NCI-H2081 (cell line): ENCODE measurements at regions not wholly inside any gene's neighbourhood (a gene's known extent, or its start where the extent isn't known, plus 50 kb on each side); places are given as distances from the start of the nearest gene placed in this dataset.
"Not testable (repeated sequence)": the region's sequence is repeated elsewhere in the genome, so short reads cannot be mapped to it uniquely, and the experiment has no call there.

ENCODE experiments used
- DNase-seq, 2 experiments: peaks; one replicate each; lab custom pipeline; 2025; lab: John Stamatoyannopoulos, UW

GRCh38 chr5:174489920-174490597, 234.3 kb upstream of the MSX2 start:
- no peak for DNase-seq

- no peak for DNase-seq
Measured at GRCh38 chr5:174490728-174491127, 233.7 kb upstream of the MSX2 start.

DNA sequence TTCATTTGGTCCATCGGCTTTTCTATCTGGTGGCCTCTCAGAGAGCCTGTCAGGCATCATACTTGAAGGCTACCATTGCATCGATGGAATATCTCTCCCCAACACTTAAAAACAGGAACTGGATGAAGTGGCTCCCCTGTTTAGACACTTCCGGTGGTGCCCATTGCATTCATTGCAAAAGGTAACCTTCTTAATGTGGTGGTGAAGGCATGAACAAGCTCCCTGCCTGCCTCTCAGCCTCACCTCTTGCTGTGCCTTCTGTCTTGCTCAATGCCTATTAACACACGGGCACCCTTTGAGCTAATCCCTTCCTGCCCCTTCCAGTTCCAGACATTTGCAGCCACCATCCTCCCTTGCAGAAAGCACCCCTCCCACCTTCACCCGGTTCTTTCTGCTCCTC, 233.1 kb upstream of the MSX2 start:
- DNase-seq: no peak

DNA sequence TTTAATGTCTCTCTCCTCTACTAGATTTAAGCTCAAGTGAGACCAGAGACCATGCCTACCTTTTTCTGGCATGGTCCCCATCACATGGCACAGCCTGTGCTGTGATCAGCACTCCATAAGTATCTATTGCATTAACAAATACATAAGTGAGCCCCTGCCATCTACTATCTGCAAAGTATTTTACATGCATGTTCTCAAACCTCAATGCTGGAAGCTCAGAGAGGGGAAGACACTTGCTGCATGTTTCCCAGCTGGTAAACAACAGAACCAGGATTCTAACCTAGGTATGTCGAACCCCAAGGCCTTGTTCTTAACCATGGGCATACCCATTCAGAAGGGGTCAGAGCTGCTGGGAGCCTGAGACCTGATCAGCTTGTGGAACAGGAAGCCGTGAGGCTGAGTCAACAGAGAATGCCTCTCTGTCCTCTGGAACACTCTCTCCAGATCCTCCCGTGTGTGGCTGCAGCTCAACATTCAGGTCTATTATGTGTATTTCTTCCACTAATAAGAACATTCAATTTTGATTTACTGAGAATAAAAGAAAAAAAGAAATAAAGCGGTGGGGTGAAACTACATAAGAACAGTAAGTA, 232.5 kb upstream of the MSX2 start:
- no peak for DNase-seq

GRCh38 chr5:174493530-174493929, 230.9 kb upstream of the MSX2 start:
- no peak for DNase-seq

GRCh38 chr5:174497939-174498338, 226.4 kb upstream of the MSX2 start:
- DNase-seq: not testable (repeated sequence)

- DNase-seq: not testable (repeated sequence)
Measured at GRCh38 chr5:174498575-174498974, 225.8 kb upstream of the MSX2 start.

DNA sequence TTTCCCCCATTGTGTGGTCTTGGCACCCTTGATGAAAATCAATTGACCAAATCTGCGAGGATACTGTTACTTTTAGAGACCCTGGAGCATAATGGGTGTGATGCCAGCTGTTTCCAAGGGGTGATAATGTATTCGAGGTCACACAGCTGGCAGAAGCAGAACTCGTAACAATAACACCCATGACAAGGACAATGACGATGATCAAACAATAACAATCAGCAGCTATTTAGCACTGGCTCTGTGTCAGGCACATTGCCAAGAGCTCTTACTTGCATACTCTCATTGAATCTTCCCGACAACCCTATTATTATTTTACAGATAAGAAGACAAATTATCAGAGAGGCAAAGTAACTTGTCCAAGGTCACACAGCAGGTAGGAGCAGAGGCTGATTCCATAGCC, 223.7 kb upstream of the MSX2 start:
- no peak for DNase-seq

GRCh38 chr5:174501461-174502069, 222.8 kb upstream of the MSX2 start:
- DNase-seq: no peak

GRCh38 chr5:174503086-174503460, 221.3 kb upstream of the MSX2 start:
- DNase-seq: no peak

- no peak for DNase-seq
Measured at GRCh38 chr5:174503461-174504265, 220.7 kb upstream of the MSX2 start.

- DNase-seq: no peak
Measured at GRCh38 chr5:174504266-174504726, 220.1 kb upstream of the MSX2 start.

DNA sequence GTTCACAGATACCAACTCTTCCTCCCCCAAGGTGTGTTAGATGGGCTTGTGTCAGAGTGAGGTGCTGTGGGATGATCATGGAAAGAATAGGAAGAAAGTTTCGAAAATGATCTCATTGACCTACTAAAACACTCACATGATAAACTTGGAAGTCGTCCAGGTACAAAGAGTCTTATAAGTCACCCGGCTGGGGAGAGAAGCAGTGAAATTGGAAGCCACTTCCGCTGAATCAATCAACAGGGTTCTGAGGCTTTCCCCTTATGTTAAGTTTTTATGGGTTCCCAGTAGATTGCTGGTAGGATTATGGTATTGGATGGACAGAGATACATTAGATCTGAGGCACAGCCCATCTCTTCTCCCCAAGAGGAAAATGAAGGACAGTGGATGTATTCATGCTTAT, 218.8 kb upstream of the MSX2 start:
- DNase-seq: no peak

DNA sequence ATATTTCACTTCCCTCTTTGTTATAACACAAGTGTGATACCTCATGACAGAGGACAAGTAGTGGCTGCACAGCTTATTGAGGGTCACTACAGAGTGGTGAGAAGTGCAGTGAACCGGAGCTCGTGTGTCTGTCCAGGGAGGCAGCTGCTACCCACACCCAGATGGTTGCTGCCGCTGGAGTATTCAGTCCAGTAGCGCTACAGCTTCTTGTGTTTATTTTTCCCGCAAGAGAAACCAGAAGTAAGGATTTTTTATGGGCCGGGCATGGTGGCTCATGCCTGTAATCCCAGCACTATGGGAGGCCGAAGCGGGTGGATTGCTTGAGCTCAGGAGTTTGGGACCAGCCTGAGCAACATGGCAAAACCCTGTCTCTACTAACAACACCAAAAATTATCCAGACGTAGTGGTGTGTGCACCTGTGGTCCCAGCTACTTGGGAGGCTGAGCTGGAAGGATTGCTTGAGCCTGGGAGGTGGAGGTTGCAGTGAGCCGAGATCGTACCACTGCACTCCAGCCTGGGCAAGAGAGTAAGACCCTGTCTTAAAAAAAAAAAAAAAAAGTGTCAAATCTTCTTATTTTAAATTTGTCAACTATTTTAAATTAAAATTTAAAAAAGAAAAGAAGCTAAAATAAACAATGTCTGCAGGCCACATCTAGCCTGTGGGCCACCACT, 213.5 kb upstream of the MSX2 start:
- DNase-seq: not testable (repeated sequence)

DNA sequence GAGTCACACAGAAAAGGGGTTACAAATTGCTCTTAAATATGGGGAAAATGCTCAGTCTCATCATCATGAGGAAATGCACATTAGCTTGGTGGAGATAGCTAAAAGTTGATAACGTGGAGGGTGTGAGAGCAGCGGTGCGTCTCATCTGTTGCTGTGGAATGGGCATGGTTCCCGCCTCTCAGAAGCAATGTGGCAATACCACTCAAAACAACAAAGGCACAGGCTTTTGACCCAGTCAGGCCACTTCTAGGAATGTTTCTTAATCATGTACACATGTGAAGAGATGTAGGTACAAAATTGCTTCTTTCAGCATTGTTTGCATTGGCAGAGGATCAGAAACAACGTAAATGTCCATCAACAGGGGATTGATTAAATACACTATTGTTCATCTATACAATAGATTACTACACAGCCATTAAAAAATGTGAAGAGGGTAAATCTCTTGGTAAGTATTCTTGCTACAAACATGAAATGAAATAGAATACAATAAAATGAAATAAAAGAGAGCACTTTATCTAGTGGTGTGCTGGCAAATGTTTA, 212.6 kb upstream of the MSX2 start:
- DNase-seq: no peak

DNA sequence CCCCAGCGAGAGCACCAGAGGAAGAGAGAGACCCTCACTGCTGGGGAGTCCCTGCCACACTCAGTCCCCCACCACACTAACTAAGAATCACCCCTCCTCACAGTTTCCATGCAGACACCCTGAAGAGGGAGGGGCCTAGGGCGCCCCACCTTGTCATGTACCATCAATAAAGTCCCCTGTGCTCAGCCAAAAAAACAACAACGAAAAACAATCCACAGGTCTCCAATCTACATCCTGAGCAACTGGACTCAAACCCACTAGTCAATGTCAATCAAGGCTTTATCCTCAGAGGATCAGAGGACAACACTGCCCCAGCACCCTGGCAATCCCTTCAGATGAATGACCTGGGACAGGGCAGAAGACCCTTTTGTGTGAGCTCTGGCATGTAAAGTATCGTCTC, 210.1 kb upstream of the MSX2 start:
- DNase-seq: no peak

DNA sequence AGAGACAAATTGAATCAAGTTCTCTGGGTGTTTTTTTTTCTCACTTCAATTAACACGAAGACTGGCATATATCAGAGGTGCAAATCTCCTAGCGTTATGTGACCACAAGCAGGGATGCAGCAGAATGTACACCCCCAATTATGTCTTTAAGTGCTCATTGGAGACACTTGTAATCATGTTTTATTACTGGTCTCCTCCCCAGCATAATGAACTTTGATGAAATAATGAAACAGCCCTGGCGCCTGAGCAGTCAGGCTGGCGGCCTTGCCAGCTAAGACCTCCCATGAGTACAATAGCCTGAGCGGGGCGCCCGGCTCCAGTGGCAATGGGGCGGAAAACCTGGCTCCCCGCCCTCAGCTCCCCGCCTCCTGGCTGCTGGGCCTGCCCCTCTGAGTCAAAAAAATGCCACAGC, 209.4 kb upstream of the MSX2 start:
- no peak for DNase-seq

DNA sequence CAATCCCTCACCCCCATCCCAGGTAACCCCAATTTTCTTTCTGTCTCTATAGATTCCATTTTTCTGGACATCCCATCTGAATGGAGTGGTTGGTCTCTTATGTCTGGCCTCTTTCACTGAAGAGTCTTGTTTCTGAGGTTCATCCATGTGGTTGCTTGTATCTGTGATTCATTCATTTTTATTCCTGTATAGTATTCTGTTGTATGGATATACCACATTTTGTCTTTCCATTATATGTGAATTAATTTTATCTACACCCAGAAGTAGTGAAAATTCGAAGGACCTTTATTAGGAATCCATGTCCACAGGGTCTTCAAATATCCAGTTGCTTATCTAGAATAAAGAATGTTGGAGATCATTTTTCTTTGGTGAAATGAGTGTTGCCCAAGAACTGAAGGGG, 207.6 kb upstream of the MSX2 start:
- DNase-seq: no peak

DNA sequence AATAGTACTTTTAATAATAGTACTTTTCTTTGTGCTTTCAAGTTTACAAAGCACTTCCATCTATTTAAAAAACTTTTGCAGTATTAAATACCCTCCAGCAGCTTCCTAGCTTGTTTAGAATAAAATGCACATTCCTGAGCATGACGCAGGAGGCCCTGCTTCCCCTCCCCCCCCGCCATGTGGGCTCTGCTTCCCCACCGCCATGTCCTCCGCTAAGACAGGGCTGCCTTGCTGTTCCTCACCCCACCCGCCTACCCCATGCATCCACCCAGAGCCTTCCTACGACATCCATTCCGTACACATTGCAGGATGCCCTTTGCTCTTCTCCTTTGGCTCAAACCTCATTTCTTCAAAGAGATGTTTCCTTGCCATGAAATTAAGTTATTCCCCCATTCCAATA, 205.9 kb upstream of the MSX2 start:
- DNase-seq: no peak

DNA sequence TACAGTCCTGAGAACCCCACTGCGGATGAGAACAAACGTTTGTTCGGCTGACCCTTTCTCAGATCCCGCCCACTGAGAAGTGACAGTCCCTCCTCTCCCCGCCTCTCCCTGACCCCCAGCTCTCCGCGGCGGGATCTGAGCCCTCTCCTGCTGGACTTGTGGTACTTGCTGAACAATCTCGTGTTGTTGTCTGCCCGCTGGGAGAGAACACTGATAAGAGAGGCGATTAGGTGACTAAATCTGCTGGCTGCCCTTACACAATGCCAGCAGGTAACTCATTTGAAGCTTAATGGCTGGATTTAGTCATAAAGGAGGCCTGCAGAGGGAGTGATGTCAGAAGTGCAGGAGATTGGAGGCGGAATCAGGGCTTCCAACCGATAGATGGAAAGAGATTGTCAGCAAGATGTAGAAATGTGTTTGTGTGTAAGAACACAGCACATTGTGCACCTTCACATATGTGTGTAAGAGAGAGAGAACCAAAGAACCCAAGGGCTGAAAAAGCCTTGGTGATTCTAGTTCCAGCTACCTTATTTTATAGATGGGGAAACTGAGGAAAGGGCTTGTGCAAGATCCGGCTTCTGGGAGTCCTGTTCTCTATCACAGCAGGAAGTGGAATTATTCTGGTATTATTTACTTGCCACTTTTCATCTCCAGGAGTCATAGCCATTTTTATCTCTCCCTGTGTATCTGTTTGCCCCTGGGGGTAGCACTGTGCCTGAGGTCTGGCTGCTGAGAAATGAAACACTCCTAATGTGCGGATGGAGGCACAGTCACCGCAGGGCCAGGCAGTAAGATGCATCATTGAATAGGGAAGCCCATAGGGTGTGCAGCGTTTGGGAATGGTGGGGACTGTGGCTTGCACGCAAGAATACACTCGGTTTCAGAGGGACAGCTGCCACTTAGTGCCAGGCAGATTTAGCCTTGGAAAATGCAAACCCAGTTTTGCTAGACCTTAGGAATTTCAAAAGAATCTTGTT, 203.7 kb upstream of the MSX2 start:
- no peak for DNase-seq

DNA sequence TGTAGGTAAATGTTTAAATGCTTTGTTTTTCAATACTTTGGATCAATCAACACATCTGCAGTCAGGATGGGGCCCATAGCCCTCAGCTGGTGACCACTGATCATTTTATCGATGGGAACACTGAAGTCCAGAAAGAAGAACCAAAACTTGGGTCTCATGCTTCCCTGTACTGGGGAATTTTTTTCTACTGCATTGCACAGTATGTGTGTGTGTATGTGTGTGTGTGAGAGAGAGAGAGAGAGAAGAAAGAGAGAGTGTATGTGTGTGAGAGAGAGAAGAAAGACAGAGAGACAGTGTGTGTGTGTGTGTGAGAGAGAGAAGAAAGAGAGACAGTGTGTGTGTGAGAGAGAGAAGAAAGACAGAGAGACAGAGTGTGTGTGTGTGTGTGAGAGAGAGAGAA, 202.9 kb upstream of the MSX2 start:
- no peak for DNase-seq
